ENCODE measurements at regions not wholly inside any gene's neighbourhood (a gene's known extent, or its start where the extent isn't known, plus 50 kb on each side); places are given as distances from the start of the nearest gene placed in this dataset.

GRCh38 chrX:34716302-34716701 is 59.2 kb upstream of the TMEM47 start:
- Mint-ChIP-seq H3K9me3 (no peaks in the 10 kb centered on the region), H3K27me3 (ENCODE audit: low read depth, poor library complexity) (no peaks in the 10 kb centered on the region), H3K36me3 (ENCODE audit: low read depth) (no peaks in the 10 kb centered on the region), H3K27ac (no peak overlapping the region), H3K4me1 (no peaks in the 10 kb centered on the region), H3K4me3 (no peak overlapping the region)
- DNase-seq = no peak
- TF ChIP-seq CTCF (IDR thresholded peaks at IDR 0.05) = no peak

- Mint-ChIP-seq H3K27me3 (ENCODE audit: low read depth, poor library complexity) (peaks cover 3% of the 10 kb centered on the region), H3K9me3 (no peaks in the 10 kb centered on the region), H3K4me1 (no peaks in the 10 kb centered on the region), H3K36me3 (ENCODE audit: low read depth) (no peaks in the 10 kb centered on the region), H3K27ac (no peak overlapping the region), H3K4me3 (no peak overlapping the region)
- TF ChIP-seq CTCF (IDR thresholded peaks at IDR 0.05) = no peak
- no peak for DNase-seq
Observed at GRCh38 chrX:34734383-34734782, 77.3 kb upstream of the TMEM47 start.

- Mint-ChIP-seq H3K4me1 (no peaks in the 10 kb centered on the region), H3K36me3 (ENCODE audit: low read depth) (no peaks in the 10 kb centered on the region), H3K27me3 (ENCODE audit: low read depth, poor library complexity) (no peaks in the 10 kb centered on the region), H3K27ac (no peak overlapping the region), H3K9me3 (no peaks in the 10 kb centered on the region), H3K4me3 (no peak overlapping the region)
- TF ChIP-seq CTCF (IDR thresholded peaks at IDR 0.05) = no peak
- DNase-seq = no peak
Observed at GRCh38 chrX:34744521-34744920, 87.4 kb upstream of the TMEM47 start.

GRCh38 chrX:34749896-34750295 is 92.8 kb upstream of the TMEM47 start:
- H3K27ac Mint-ChIP-seq = no peak overlapping the region
- no peaks in the 10 kb centered on the region for H3K36me3 Mint-ChIP-seq (ENCODE audit: low read depth)
- no peaks in the 10 kb centered on the region for H3K4me1 Mint-ChIP-seq
- no peak overlapping the region for H3K4me3 Mint-ChIP-seq
- no peaks in the 10 kb centered on the region for H3K9me3 Mint-ChIP-seq
- no peaks in the 10 kb centered on the region for H3K27me3 Mint-ChIP-seq (ENCODE audit: low read depth, poor library complexity)
- DNase-seq = no peak
- TF ChIP-seq CTCF (IDR thresholded peaks at IDR 0.05) = no peak

- H3K36me3 Mint-ChIP-seq (ENCODE audit: low read depth) = no peaks in the 10 kb centered on the region
- no peaks in the 10 kb centered on the region for H3K27me3 Mint-ChIP-seq (ENCODE audit: low read depth, poor library complexity)
- peaks cover 6% of the 10 kb centered on the region for H3K4me1 Mint-ChIP-seq
- no peak for DNase-seq
- no peak for TF ChIP-seq CTCF (IDR thresholded peaks at IDR 0.05)
- H3K4me3 Mint-ChIP-seq = no peak overlapping the region
- peaks cover 6% of the 10 kb centered on the region for H3K9me3 Mint-ChIP-seq
- no peak overlapping the region for H3K27ac Mint-ChIP-seq
Observed at GRCh38 chrX:34764852-34765361, 107.8 kb upstream of the TMEM47 start.

- TF ChIP-seq CTCF (IDR thresholded peaks at IDR 0.05) = no peak
- Mint-ChIP-seq H3K27me3 (ENCODE audit: low read depth, poor library complexity) (peaks cover 2% of the 10 kb centered on the region), H3K4me3 (no peak overlapping the region), H3K36me3 (ENCODE audit: low read depth) (no peaks in the 10 kb centered on the region), H3K4me1 (peaks cover 11% of the 10 kb centered on the region), H3K9me3 (peaks cover 6% of the 10 kb centered on the region), H3K27ac (no peak overlapping the region)
- DNase-seq = no peak
Observed at GRCh38 chrX:34768290-34768689, 111.2 kb upstream of the TMEM47 start.

All from nephron progenitor cell (in vitro differentiated cells).